Hepatocyte (in vitro differentiated cells): ENCODE measurements at regions not wholly inside any gene's neighbourhood (a gene's known extent, or its start where the extent isn't known, plus 50 kb on each side); places are given as distances from the start of the nearest gene placed in this dataset.

Source experiments
- DNase-seq: peaks from one replicate; pipeline ENCODE4 v3.0.0-alpha.2; 2016; ENCODE audit warnings: low spot score
- H2AFZ ChIP-seq: fragments of 200-600 bp; sonication (generic); 2 replicates; pipeline ENCODE4 v1.6.0; 2016; ENCODE audit warnings: antibody characterized with exemption, mild to moderate bottlenecking
- H3K27ac ChIP-seq: fragments of 200-600 bp; sonication (generic); 2 replicates; pipeline ENCODE4 v1.5.1; 2016; ENCODE audit warnings: mild to moderate bottlenecking
- H3K27me3 ChIP-seq: fragments of 200-600 bp; sonication (generic); 2 replicates; pipeline ENCODE4 v1.6.1; 2016
- H3K36me3 ChIP-seq: fragments of 200-600 bp; sonication (generic); replicated peaks from 2 replicates; pipeline ENCODE4 v1.5.1; 2016; ENCODE audit warnings: low read depth; ENCODE audit not compliant: insufficient read depth
- H3K4me1 ChIP-seq: fragments of 200-600 bp; sonication (generic); 2 replicates; pipeline ENCODE4 v1.5.1; 2016; ENCODE audit warnings: mild to moderate bottlenecking, moderate library complexity; ENCODE audit not compliant: insufficient read depth
- H3K4me2 ChIP-seq: fragments of 200-600 bp; sonication (generic); 2 replicates; pipeline ENCODE4 v1.6.0; 2016
- H3K4me3 ChIP-seq: fragments of 200-600 bp; sonication (generic); 2 replicates; pipeline ENCODE4 v1.5.1; 2016; ENCODE audit warnings: mild to moderate bottlenecking
- H3K79me2 ChIP-seq: fragments of 200-600 bp; sonication (generic); 2 replicates; pipeline ENCODE4 v1.6.0; 2017; ENCODE audit warnings: mild to moderate bottlenecking
- H3K9me2 ChIP-seq: fragments of 200-600 bp; sonication (generic); replicated peaks from 2 replicates; pipeline ENCODE4 v1.6.0; 2017; ENCODE audit warnings: mild to moderate bottlenecking; ENCODE audit not compliant: insufficient read depth
- H3K9me3 ChIP-seq: fragments of 200-600 bp; sonication (generic); 2 replicates; pipeline ENCODE4 v1.5.1; 2016; ENCODE audit warnings: low read depth, mild to moderate bottlenecking
- H4K20me1 ChIP-seq: fragments of 200-600 bp; sonication (generic); 2 replicates; pipeline ENCODE4 v1.6.0; 2016; ENCODE audit warnings: mild to moderate bottlenecking; ENCODE audit not compliant: insufficient read depth, poor library complexity, severe bottlenecking
- EZH2 ChIP-seq: fragments of 200-600 bp; sonication (generic); IDR thresholded peaks from 2 replicates; pipeline ENCODE4 v1.6.1; 2016; ENCODE audit warnings: antibody characterized with exemption, mild to moderate bottlenecking, borderline replicate concordance
- EZH2phosphoT487 ChIP-seq: fragments of 200-600 bp; sonication (generic); IDR thresholded peaks from one replicate; pipeline ENCODE4 v1.6.1; 2018; ENCODE audit warnings: antibody characterized with exemption, mild to moderate bottlenecking, low read depth, moderate library complexity; ENCODE audit not compliant: unreplicated experiment, severe bottlenecking
- WGBS: methylation state at CpG from one replicate; pipeline ENCODE4 v1.1.6; 2016; ENCODE audit warnings: low lambda C conversion rate; ENCODE audit errors: missing lambda C conversion rate; 5-methylcytosine and 5-hydroxymethylcytosine counted together
- TF ChIP-seq, protein P1 (sequence below): fragments of 200-600 bp; sonication (generic); IDR thresholded peaks from 2 replicates; pipeline ENCODE4 v1.5.1; 2016; ENCODE audit warnings: antibody characterized with exemption, mild to moderate bottlenecking; ENCODE audit not compliant: poor library complexity

GRCh38 chr14:58898655-58899316 lies 261.0 kb downstream of the DACT1 start:
- Histone ChIP-seq H3K36me3 (no peaks in the 10 kb centered on the region), H2AFZ (no peak overlapping the region), H3K4me2 (no peak overlapping the region), H3K9me2 (no peaks in the 10 kb centered on the region), H3K4me3 (no peak overlapping the region), H3K79me2 (no peaks in the 10 kb centered on the region), H3K9me3 (no peaks in the 10 kb centered on the region), H3K4me1 (no peaks in the 10 kb centered on the region), H3K27ac (peak overlapping the region; percentile 7), H3K27me3 (no peaks in the 10 kb centered on the region), H4K20me1 (no peaks in the 10 kb centered on the region)
- no peak for TF ChIP-seq EZH2
- TF ChIP-seq EZH2phosphoT487 = no peak
- TF ChIP-seq, protein P1, sequence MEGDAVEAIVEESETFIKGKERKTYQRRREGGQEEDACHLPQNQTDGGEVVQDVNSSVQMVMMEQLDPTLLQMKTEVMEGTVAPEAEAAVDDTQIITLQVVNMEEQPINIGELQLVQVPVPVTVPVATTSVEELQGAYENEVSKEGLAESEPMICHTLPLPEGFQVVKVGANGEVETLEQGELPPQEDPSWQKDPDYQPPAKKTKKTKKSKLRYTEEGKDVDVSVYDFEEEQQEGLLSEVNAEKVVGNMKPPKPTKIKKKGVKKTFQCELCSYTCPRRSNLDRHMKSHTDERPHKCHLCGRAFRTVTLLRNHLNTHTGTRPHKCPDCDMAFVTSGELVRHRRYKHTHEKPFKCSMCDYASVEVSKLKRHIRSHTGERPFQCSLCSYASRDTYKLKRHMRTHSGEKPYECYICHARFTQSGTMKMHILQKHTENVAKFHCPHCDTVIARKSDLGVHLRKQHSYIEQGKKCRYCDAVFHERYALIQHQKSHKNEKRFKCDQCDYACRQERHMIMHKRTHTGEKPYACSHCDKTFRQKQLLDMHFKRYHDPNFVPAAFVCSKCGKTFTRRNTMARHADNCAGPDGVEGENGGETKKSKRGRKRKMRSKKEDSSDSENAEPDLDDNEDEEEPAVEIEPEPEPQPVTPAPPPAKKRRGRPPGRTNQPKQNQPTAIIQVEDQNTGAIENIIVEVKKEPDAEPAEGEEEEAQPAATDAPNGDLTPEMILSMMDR = no peak
- 64% methylated on average over 4 of the region's 4 CpGs for WGBS
- DNase-seq = no peak

GRCh38 chr14:58899317-58899713 lies 261.6 kb downstream of the DACT1 start:
- Histone ChIP-seq H3K4me3 (no peak overlapping the region), H2AFZ (no peak overlapping the region), H3K27me3 (no peaks in the 10 kb centered on the region), H3K4me1 (no peaks in the 10 kb centered on the region), H3K79me2 (no peaks in the 10 kb centered on the region), H3K9me2 (no peaks in the 10 kb centered on the region), H4K20me1 (no peaks in the 10 kb centered on the region), H3K9me3 (no peaks in the 10 kb centered on the region), H3K36me3 (no peaks in the 10 kb centered on the region), H3K27ac (peak overlapping the region; percentile 7), H3K4me2 (no peak overlapping the region)
- no peak for DNase-seq
- TF ChIP-seq EZH2phosphoT487 (no peak), EZH2 (no peak)
- TF ChIP-seq, protein P1 = no peak
- 75% methylated on average over 3 of the region's 3 CpGs for WGBS

DNA sequence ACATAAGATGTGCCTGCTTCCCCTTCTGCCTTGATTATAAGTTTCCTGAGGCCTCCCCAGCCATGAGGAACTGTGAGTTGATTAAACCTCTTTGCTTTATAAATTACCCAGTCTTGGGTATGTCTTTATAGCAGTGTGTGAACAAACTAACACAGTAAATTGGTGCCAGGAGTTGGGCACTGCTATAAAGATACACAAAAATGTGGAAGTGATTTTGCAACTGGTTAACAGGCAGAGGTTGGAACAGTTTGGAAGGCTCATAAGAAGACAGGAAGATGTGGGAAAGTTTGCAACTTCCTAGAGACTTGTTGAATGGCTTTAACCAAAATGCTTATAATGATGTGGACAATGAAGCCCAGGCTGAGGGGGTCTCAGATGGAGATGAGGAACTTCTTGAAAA lies 264.1 kb downstream of the DACT1 start:
- Histone ChIP-seq H3K27me3 (no peaks in the 10 kb centered on the region), H2AFZ (no peak overlapping the region)
- no peak for DNase-seq

More for the DNA sequence above, 264.1 kb downstream of the DACT1 start:
- Histone ChIP-seq H3K9me3 (no peaks in the 10 kb centered on the region), H3K4me2 (no peak overlapping the region), H3K4me1 (no peaks in the 10 kb centered on the region), H3K27ac (no peak overlapping the region), H3K36me3 (no peaks in the 10 kb centered on the region), H3K79me2 (no peaks in the 10 kb centered on the region), H3K4me3 (no peak overlapping the region), H3K9me2 (no peaks in the 10 kb centered on the region), H4K20me1 (no peaks in the 10 kb centered on the region)
- TF ChIP-seq, protein P1 = no peak
- TF ChIP-seq EZH2 = no peak
- no peak for TF ChIP-seq EZH2phosphoT487
